Cardiac muscle cell (in vitro differentiated cells and primary cell): ENCODE measurements at regions not wholly inside any gene's neighbourhood (a gene's known extent, or its start where the extent isn't known, plus 50 kb on each side); places are given as distances from the start of the nearest gene placed in this dataset.
"Not testable (repeated sequence)": the region's sequence is repeated elsewhere in the genome, so short reads cannot be mapped to it uniquely, and the experiment has no call there.

Experiments
- DNase-seq, 2 donors: peaks; one replicate each; pipeline versions ENCODE4 v3.0.0 to v3.0.0-alpha.2; 2010 to 2017; ENCODE audit warnings: low read depth in 1 of 2, low spot score in 1 of 2
- H3K27ac ChIP-seq: fragments of 200-600 bp; sonication (generic); 2 replicates; pipeline ENCODE4 v1.5.1; 2016
- H3K27me3 ChIP-seq: fragments of 200-600 bp; sonication (generic); 2 replicates; pipeline ENCODE4 v1.6.0; 2016; ENCODE audit warnings: control low read depth
- H3K36me3 ChIP-seq: fragments of 200-600 bp; sonication (generic); 2 replicates; pipeline ENCODE4 v1.5.1; 2016; ENCODE audit warnings: control low read depth
- H3K4me1 ChIP-seq: fragments of 200-600 bp; sonication (generic); 2 replicates; pipeline ENCODE4 v1.8.1; 2017; ENCODE audit warnings: low read depth, mild to moderate bottlenecking, mixed run types
- H3K4me3 ChIP-seq: fragments of 200-600 bp; sonication (generic); 2 replicates; pipeline ENCODE4 v1.5.1; 2016; ENCODE audit warnings: mild to moderate bottlenecking
- H3K9me3 ChIP-seq: fragments of 200-600 bp; sonication (generic); 2 replicates; pipeline ENCODE4 v1.5.1; 2017; ENCODE audit warnings: low read depth, mild to moderate bottlenecking, control low read depth
- CTCF ChIP-seq: IDR thresholded peaks from 2 replicates; pipeline ENCODE4 v1.5.1; 2012; ENCODE audit warnings: low read depth, mild to moderate bottlenecking, low read length

- Histone ChIP-seq H3K36me3 (no peaks in the 10 kb centered on the region), H3K9me3 (no peaks in the 10 kb centered on the region), H3K4me3 (no peak overlapping the region), H3K27me3 (no peaks in the 10 kb centered on the region), H3K4me1 (no peaks in the 10 kb centered on the region), H3K27ac (no peak overlapping the region)
- DNase-seq = no peak
- TF ChIP-seq CTCF = no peak
Observed at GRCh38 chrX:26511589-26512363, 295.8 kb downstream of the MAGEB5 start.

GRCh38 chrX:26470941-26471340, 255.0 kb downstream of the MAGEB5 start:
- Histone ChIP-seq H3K4me3 (no peak overlapping the region), H3K27me3 (no peaks in the 10 kb centered on the region), H3K4me1 (no peaks in the 10 kb centered on the region), H3K36me3 (no peaks in the 10 kb centered on the region), H3K9me3 (no peaks in the 10 kb centered on the region), H3K27ac (no peak overlapping the region)
- DNase-seq = no peak
- no peak for TF ChIP-seq CTCF

GRCh38 chrX:26466387-26466786, 250.4 kb downstream of the MAGEB5 start:
- Histone ChIP-seq H3K9me3 (no peaks in the 10 kb centered on the region), H3K4me1 (no peaks in the 10 kb centered on the region), H3K36me3 (no peaks in the 10 kb centered on the region), H3K27me3 (no peaks in the 10 kb centered on the region), H3K27ac (no peak overlapping the region), H3K4me3 (no peak overlapping the region)
- no peak for TF ChIP-seq CTCF
- DNase-seq = no peak

- Histone ChIP-seq H3K4me1 (no peaks in the 10 kb centered on the region), H3K27me3 (no peaks in the 10 kb centered on the region), H3K27ac (no peak overlapping the region), H3K9me3 (no peaks in the 10 kb centered on the region), H3K4me3 (no peak overlapping the region), H3K36me3 (no peaks in the 10 kb centered on the region)
- no peak for TF ChIP-seq CTCF
- no peak for DNase-seq
Observed at GRCh38 chrX:26445288-26445687, 229.3 kb downstream of the MAGEB5 start.

- not testable (repeated sequence) for DNase-seq, H3K4me1 ChIP-seq, H3K4me3 ChIP-seq, H3K27me3 ChIP-seq, H3K27ac ChIP-seq, H3K9me3 ChIP-seq, H3K36me3 ChIP-seq
Observed at GRCh38 chrX:26444417-26444816, 228.4 kb downstream of the MAGEB5 start.

GRCh38 chrX:26442340-26442739, 226.4 kb downstream of the MAGEB5 start:
- Histone ChIP-seq H3K9me3 (no peaks in the 10 kb centered on the region), H3K36me3 (no peaks in the 10 kb centered on the region), H3K27me3 (no peaks in the 10 kb centered on the region), H3K4me3 (no peak overlapping the region), H3K4me1 (peaks cover 1% of the 10 kb centered on the region), H3K27ac (no peak overlapping the region)
- TF ChIP-seq CTCF = peak; percentile 11
- DNase-seq = peak; percentile 3 to 51
